Small intestine (tissue), 7 donors: ENCODE measurements at regions not wholly inside any gene's neighbourhood (a gene's known extent, or its start where the extent isn't known, plus 50 kb on each side); places are given as distances from the start of the nearest gene placed in this dataset.

Experiments
- DNase-seq, 2 donors: peaks; one replicate each; pipeline versions ENCODE4 v3.0.0 to v3.0.0-alpha.2; 2013
- FAIRE-seq: peaks from 2 replicates; lab custom pipeline; 2012; peaks lifted over from hg19 to GRCh38; lab: Jason Lieb, UNC
- H3K27ac ChIP-seq, 3 donors: one replicate each; pipeline ENCODE4 v1.5.1; 2013; ENCODE audit warnings: low read length in 2 of 3, mild to moderate bottlenecking in 2 of 3, control low read depth in 1 of 3, inconsistent platforms in 1 of 3, low read depth in 1 of 3, moderate library complexity in 1 of 3
- H3K27me3 ChIP-seq, 3 donors: one replicate each; pipeline ENCODE4 v1.6.1; 2013; ENCODE audit warnings: low read length in 3 of 3, inconsistent platforms in 1 of 3; ENCODE audit not compliant: control insufficient read depth in 3 of 3, insufficient read depth in 3 of 3
- H3K36me3 ChIP-seq, 3 donors: one replicate each; pipeline ENCODE4 v1.6.1; 2013; ENCODE audit warnings: low read length in 3 of 3, inconsistent platforms in 1 of 3, low read depth in 1 of 3, mild to moderate bottlenecking in 1 of 3, moderate library complexity in 1 of 3; ENCODE audit not compliant: control insufficient read depth in 3 of 3, insufficient read depth in 2 of 3
- H3K4me1 ChIP-seq, 3 donors: one replicate each; pipeline ENCODE4 v1.6.1; 2013; ENCODE audit warnings: low read length in 2 of 3, inconsistent platforms in 1 of 3, low read depth in 1 of 3, mild to moderate bottlenecking in 1 of 3, moderate library complexity in 1 of 3; ENCODE audit not compliant: control insufficient read depth in 3 of 3, insufficient read depth in 2 of 3
- H3K4me3 ChIP-seq, 3 donors: one replicate each; pipeline ENCODE4 v1.5.1; 2013; ENCODE audit warnings: low read length in 3 of 3, control low read depth in 1 of 3, inconsistent platforms in 1 of 3, low read depth in 1 of 3, mild to moderate bottlenecking in 1 of 3, moderate library complexity in 1 of 3
- H3K9me3 ChIP-seq, 2 donors: one replicate each; pipeline ENCODE4 v1.6.1; 2013; ENCODE audit warnings: low read depth in 1 of 2, low read length in 1 of 2; ENCODE audit not compliant: control insufficient read depth in 2 of 2, insufficient read depth in 1 of 2
- WGBS, 3 donors: extraction: QIAGEN DNeasy Blood & Tissue Kit; methylation state at CpG; one replicate each; pipeline ENCODE4 v1.1.7; 2013; 5-methylcytosine and 5-hydroxymethylcytosine counted together
- donor health status: healthy with polysubstance abuse.
- donor health status: control.
- donor health status: control.
- donor health status: Bipolar disorder and iron deficiency.
- donor health status: healthy.

DNA sequence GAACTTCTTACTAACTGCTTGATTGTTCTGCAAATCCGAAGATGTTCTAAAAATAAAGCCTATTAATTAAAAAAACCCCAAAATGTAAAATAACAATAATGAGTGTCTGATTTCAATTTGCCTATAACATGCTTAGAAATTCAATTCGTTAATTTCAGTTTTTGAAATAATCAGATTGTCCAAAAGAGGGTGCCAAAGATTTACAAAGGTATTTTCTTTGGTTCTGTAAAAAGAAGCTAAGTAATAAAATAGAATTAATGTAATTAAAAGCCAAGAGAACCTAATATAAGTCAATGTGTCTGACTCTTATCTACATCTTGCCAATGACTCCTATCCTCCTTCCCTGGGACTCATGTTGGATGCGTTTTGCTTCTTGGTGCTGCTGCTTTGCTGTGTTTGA lies 75.0 kb upstream of the CPHXL start:
- no peaks in the 10 kb centered on the region for H3K36me3 ChIP-seq
- no peak overlapping the region for H3K27ac ChIP-seq
- H3K9me3 ChIP-seq: no peaks in the 10 kb centered on the region
- H3K27me3 ChIP-seq: no peaks in the 10 kb centered on the region
- H3K4me3 ChIP-seq: no peak overlapping the region
- WGBS, 3 donors: 18 to 35% (median 29%) methylated on average over 3 of the region's 3 CpGs
- DNase-seq (no peak), FAIRE-seq (no peak)
- no peaks in the 10 kb centered on the region for H3K4me1 ChIP-seq

DNA sequence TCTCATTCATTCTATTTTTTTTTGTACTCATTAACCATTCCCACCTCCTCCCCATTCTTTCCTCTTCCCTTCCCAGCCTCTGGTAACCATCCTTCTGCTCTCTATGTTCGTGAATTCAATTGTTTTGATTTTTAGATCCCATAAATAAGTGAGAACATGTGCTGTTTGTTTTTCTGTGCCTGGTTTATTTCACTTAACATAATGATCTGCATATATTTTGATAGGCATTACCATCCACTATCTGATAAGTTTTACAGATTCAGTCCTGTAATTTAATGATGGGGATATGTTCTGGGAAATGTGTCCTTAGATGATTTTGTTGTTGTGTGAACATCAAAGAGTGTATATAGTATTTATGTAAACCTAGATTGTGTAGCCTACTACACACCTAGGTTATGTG lies 77.5 kb upstream of the CPHXL start:
- Histone ChIP-seq H3K36me3 (no peaks in the 10 kb centered on the region), H3K4me1 (no peaks in the 10 kb centered on the region), H3K9me3 (no peaks in the 10 kb centered on the region), H3K4me3 (no peak overlapping the region), H3K27me3 (no peaks in the 10 kb centered on the region), H3K27ac (no peak overlapping the region)
- WGBS, 3 donors: 57 to 65% (median 58%) methylated on average over 1 of the region's 1 CpG
- FAIRE-seq (no peak), DNase-seq (no peak)

DNA sequence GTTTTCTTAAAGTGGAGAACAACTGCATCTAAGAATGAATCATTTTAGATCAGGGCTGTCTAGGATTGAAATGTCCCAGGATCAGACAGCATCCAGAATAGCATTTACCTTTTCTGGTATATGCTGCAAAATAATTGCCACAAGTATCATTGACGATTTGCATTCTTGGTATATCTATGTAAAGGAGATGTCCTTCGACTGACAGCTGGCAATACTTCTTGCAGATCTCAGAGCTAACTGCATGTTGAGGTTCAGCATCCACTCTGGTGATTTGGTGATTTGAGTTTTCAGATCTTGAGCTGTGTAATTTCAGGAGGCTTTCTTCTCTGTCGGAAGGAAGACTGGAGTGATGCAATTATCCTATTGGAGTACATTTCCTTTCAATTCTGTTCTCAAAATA lies 78.1 kb upstream of the CPHXL start:
- no peak for DNase-seq
- Histone ChIP-seq H3K4me3 (no peak overlapping the region), H3K27me3 (no peaks in the 10 kb centered on the region), H3K9me3 (no peaks in the 10 kb centered on the region), H3K27ac (no peak overlapping the region), H3K4me1 (no peaks in the 10 kb centered on the region), H3K36me3 (no peaks in the 10 kb centered on the region)
- WGBS, 3 donors: 64 to 74% (median 71%) methylated on average over 3 of the region's 3 CpGs
- FAIRE-seq: no peak

DNA sequence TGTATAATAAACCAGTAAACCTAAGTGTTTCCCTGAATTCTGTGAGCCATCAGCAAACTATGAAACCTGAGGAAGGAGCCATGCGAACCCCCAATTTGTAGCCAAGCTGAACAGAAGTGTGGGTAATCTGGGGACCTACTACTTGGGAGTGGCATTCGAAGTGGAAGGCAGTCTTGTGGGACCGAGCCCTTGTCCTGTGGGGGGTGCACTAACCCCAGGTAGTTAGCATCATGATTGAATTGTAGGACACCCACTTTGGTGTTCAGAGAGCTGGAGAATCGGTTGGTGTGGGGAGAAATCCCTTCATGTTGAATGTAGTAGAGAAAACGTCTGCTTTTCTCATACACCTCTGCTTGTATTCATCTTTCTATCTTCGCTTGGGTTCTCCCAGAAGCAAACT lies 79.7 kb upstream of the CPHXL start:
- Histone ChIP-seq H3K27me3 (no peaks in the 10 kb centered on the region), H3K27ac (no peak overlapping the region), H3K9me3 (no peaks in the 10 kb centered on the region), H3K4me3 (no peak overlapping the region), H3K36me3 (no peaks in the 10 kb centered on the region), H3K4me1 (no peaks in the 10 kb centered on the region)
- FAIRE-seq (no peak), DNase-seq (no peak)
- 75 to 81% (median 79%) methylated on average over 6 of the region's 6 CpGs for WGBS, 3 donors

DNA sequence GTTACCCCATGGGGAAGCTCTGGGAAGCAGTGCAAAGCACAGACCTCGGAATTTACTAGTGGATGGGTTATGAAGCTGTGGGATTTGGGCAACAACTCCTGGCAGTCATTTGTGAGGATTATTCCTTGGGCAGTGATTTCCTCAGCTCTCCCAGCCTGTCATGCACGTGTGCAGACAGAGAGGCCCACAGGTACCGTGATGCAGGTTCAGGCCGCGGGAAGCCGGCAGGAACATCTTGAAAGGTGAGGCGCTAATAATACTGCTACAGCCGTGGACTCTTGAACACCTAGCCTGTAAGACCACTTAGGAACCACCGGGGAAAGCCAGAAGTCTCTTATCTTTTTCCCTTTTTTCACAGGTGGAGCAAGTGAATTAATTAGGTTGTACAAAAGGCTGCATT lies 80.2 kb upstream of the CPHXL start:
- FAIRE-seq (no peak), DNase-seq (no peak)
- 70 to 78% (median 70%) methylated on average over 9 of the region's 9 CpGs for WGBS, 3 donors
- H3K4me3 ChIP-seq: no peak overlapping the region
- no peaks in the 10 kb centered on the region for H3K4me1 ChIP-seq
- H3K9me3 ChIP-seq: no peaks in the 10 kb centered on the region
- no peak overlapping the region for H3K27ac ChIP-seq
- H3K36me3 ChIP-seq: no peaks in the 10 kb centered on the region
- H3K27me3 ChIP-seq: no peaks in the 10 kb centered on the region

DNA sequence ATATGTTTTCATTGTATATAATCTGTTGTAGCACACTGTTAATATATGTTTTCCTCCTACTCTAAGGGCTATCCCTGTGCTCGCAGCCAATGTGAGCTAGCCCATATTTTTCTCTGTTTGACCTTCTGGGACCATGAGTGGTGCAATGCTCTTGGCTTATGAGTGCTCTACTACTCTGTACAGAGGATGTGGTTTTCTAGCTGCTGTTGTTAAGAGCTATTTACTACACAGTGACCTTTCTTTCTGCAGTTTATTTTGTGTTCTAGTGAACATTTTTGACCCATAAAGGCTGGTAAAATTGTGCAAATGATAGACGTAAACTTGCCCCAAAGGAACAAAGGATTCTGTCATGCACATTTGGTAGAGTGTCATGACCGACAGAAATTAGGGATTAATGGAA lies 84.1 kb upstream of the CPHXL start:
- DNase-seq: no peak
- Histone ChIP-seq H3K27ac (peak overlapping the region in 1 of 3 donors; percentile 39), H3K4me1 (no peaks in the 10 kb centered on the region), H3K9me3 (no peaks in the 10 kb centered on the region), H3K4me3 (no peak overlapping the region), H3K27me3 (no peaks in the 10 kb centered on the region), H3K36me3 (no peaks in the 10 kb centered on the region)
- WGBS, 3 donors: 57 to 76% (median 73%) methylated on average over 3 of the region's 3 CpGs
- FAIRE-seq: no peak

DNA sequence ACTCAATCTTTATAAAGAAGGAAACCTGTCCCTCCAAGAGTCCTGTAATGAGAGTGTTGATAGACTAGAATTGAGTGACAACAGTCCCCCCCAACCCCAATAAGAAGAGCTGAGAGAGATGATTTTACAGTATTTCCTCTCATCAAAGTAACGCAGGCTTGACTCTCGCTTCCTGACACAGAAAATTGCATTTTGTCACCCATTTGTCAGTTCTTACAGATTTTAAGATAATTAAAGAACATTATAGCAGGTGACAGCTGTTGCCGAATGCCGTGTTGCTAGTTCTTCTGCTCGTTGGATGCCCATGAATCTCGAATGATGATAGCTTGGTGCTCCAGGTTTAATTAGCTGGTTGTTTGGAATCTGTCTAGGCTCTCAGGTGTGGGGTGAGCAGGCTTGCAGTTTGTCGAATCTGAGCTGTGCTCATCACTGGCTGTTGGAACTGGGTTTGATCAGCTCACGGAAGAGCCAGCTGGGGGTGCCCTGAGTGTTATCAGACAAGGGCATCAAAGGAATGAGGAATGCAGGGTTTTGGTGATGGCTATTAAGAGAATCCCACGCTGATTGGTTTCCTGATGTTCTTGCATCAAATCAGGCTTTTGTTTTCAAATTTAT lies 84.8 kb upstream of the CPHXL start:
- Histone ChIP-seq H3K4me3 (no peak overlapping the region), H3K4me1 (no peaks in the 10 kb centered on the region), H3K27me3 (no peaks in the 10 kb centered on the region), H3K36me3 (no peaks in the 10 kb centered on the region), H3K27ac (no peak overlapping the region), H3K9me3 (no peaks in the 10 kb centered on the region)
- WGBS, 3 donors: 68 to 73% (median 72%) methylated on average over 9 of the region's 9 CpGs
- DNase-seq: no peak
- no peak for FAIRE-seq

DNA sequence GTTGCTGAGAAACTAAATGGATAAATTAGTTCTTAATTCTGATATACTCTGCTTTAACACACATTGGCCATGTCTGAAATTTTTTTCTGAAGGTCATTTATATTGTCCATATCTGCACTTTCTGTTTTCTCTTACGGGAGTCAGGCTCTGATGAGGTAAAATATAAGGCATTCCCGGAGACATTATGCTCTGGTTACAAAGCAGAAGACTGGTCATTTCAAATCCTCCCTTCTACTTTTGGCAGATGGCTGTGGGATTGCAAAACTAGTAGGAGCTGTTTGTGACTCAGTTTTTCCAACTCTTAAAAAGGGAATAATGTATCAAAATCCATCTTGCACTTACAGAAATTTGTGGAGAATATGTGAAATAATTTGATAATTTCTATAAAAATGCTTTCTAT lies 92.2 kb upstream of the CPHXL start:
- Histone ChIP-seq H3K4me1 (no peaks in the 10 kb centered on the region), H3K36me3 (no peaks in the 10 kb centered on the region), H3K27ac (no peak overlapping the region), H3K4me3 (no peak overlapping the region), H3K27me3 (no peaks in the 10 kb centered on the region), H3K9me3 (no peaks in the 10 kb centered on the region)
- 55 to 70% (median 62%) methylated on average over 2 of the region's 2 CpGs for WGBS, 3 donors
- no peak for DNase-seq
- no peak for FAIRE-seq

DNA sequence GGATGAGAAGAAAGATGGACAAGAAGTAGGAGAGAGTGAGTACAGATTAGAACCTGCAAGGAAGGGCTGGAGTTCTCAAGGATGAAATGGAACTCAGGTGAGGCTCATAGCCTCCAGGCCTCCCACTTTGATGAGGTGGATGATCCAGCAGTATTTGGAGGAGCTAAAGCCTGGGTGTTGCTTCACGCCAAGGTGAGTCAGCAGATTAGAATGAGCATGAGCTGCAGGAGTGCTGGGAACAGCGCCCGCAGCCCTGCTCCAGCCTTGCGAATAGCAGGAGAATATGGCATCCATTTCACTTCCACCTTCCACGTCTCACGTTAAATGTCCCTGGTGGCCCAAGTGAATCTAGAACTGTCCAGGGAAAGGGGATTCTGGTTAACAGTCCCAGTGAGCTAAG lies 94.4 kb upstream of the CPHXL start:
- DNase-seq (no peak), FAIRE-seq (no peak)
- Histone ChIP-seq H3K36me3 (no peaks in the 10 kb centered on the region), H3K9me3 (no peaks in the 10 kb centered on the region), H3K4me1 (no peaks in the 10 kb centered on the region), H3K27me3 (no peaks in the 10 kb centered on the region), H3K4me3 (no peak overlapping the region), H3K27ac (no peak overlapping the region)
- 88 to 93% (median 91%) methylated on average over 6 of the region's 6 CpGs for WGBS, 3 donors
